ENCODE measurements at regions not wholly inside any gene's neighbourhood (a gene's known extent, or its start where the extent isn't known, plus 50 kb on each side); places are given as distances from the start of the nearest gene placed in this dataset.

DNA sequence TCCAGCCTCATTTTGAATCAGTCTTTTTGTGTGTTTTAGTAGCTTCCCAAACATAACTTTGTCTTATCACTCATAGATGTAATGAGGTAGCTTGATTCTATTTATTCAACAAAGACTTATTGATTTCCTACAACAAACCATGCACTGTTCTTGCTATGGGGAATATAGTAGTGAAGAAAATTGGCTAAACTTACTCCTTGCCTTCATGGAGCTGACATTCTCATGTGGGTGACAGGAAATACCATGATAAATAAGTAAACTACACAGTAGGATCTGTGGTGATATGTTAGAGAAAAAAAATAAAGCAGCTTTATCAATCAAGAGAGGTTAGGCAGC is 255.7 kb upstream of the TNC start:
- TF ChIP-seq POLR2A (IDR thresholded peaks at IDR 0.05; ENCODE audit: insufficient read depth in 1 of 2, low read depth in 2 of 2, low read length in 2 of 2), result no peak
- no peak for TF ChIP-seq RAD21 (CRISPR knock-in tag; IDR thresholded peaks at IDR 0.05)
- TF ChIP-seq, protein P1, sequence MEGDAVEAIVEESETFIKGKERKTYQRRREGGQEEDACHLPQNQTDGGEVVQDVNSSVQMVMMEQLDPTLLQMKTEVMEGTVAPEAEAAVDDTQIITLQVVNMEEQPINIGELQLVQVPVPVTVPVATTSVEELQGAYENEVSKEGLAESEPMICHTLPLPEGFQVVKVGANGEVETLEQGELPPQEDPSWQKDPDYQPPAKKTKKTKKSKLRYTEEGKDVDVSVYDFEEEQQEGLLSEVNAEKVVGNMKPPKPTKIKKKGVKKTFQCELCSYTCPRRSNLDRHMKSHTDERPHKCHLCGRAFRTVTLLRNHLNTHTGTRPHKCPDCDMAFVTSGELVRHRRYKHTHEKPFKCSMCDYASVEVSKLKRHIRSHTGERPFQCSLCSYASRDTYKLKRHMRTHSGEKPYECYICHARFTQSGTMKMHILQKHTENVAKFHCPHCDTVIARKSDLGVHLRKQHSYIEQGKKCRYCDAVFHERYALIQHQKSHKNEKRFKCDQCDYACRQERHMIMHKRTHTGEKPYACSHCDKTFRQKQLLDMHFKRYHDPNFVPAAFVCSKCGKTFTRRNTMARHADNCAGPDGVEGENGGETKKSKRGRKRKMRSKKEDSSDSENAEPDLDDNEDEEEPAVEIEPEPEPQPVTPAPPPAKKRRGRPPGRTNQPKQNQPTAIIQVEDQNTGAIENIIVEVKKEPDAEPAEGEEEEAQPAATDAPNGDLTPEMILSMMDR (CRISPR knock-in tag; IDR thresholded peaks at IDR 0.05), result no peak
- TF ChIP-seq RXRA (CRISPR knock-in tag; IDR thresholded peaks at IDR 0.05), result no peak
